ENCODE measurements at regions not wholly inside any gene's neighbourhood (a gene's known extent, or its start where the extent isn't known, plus 50 kb on each side); places are given as distances from the start of the nearest gene placed in this dataset.

GRCh38 chr20:48406912-48407340, 420.9 kb downstream of the PREX1 start:
- TF ChIP-seq, protein P1, sequence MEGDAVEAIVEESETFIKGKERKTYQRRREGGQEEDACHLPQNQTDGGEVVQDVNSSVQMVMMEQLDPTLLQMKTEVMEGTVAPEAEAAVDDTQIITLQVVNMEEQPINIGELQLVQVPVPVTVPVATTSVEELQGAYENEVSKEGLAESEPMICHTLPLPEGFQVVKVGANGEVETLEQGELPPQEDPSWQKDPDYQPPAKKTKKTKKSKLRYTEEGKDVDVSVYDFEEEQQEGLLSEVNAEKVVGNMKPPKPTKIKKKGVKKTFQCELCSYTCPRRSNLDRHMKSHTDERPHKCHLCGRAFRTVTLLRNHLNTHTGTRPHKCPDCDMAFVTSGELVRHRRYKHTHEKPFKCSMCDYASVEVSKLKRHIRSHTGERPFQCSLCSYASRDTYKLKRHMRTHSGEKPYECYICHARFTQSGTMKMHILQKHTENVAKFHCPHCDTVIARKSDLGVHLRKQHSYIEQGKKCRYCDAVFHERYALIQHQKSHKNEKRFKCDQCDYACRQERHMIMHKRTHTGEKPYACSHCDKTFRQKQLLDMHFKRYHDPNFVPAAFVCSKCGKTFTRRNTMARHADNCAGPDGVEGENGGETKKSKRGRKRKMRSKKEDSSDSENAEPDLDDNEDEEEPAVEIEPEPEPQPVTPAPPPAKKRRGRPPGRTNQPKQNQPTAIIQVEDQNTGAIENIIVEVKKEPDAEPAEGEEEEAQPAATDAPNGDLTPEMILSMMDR (IDR thresholded peaks at IDR 0.05): no peak
- TF ChIP-seq POLR2A (IDR thresholded peaks at IDR 0.05): no peak
